ENCODE measurements at regions not wholly inside any gene's neighbourhood (a gene's known extent, or its start where the extent isn't known, plus 50 kb on each side); places are given as distances from the start of the nearest gene placed in this dataset.
"Not testable (repeated sequence)": the region's sequence is repeated elsewhere in the genome, so short reads cannot be mapped to it uniquely, and the experiment has no call there.

- DNase-seq (ENCODE audit: low read depth in 2 of 2) = not testable (repeated sequence)
Observed at GRCh38 chr14:36411951-36412350, 91.5 kb upstream of the MBIP start.

- no peak for DNase-seq (ENCODE audit: low read depth in 2 of 2)
Observed at GRCh38 chr14:36408388-36408787, 88.0 kb upstream of the MBIP start.

GRCh38 chr14:36405589-36406274 is 85.3 kb upstream of the MBIP start:
- DNase-seq (ENCODE audit: low read depth in 2 of 2) = no peak

GRCh38 chr14:36402867-36403266 is 82.4 kb upstream of the MBIP start:
- no peak for DNase-seq (ENCODE audit: low read depth in 2 of 2)

- DNase-seq (ENCODE audit: low read depth in 2 of 2) = no peak
Observed at GRCh38 chr14:36398463-36399291, 78.2 kb upstream of the MBIP start.

- no peak for DNase-seq (ENCODE audit: low read depth in 2 of 2)
Observed at GRCh38 chr14:36397357-36397756, 76.9 kb upstream of the MBIP start.

- no peak for DNase-seq (ENCODE audit: low read depth in 2 of 2)
Observed at GRCh38 chr14:36396798-36397197, 76.4 kb upstream of the MBIP start.

GRCh38 chr14:36394593-36394992 is 74.2 kb upstream of the MBIP start:
- DNase-seq (ENCODE audit: low read depth in 2 of 2) = no peak

GRCh38 chr14:36390718-36391117 is 70.3 kb upstream of the MBIP start:
- no peak for DNase-seq (ENCODE audit: low read depth in 2 of 2)

GRCh38 chr14:36383767-36384431 is 63.5 kb upstream of the MBIP start:
- DNase-seq (ENCODE audit: low read depth in 2 of 2) = no peak

- peak; percentile 66 to 69 for DNase-seq (ENCODE audit: low read depth in 2 of 2)
Observed at GRCh38 chr14:36373982-36374673, 53.7 kb upstream of the MBIP start.

Measured in stimulated activated CD4-positive, alpha-beta T cell treated with anti-CD3 and anti-CD28 coated beads, Interleukin-4, amount 100 ng/mL, for 48 hours (primary cell).